Vagina (tissue), 2 donors: ENCODE measurements at regions not wholly inside any gene's neighbourhood (a gene's known extent, or its start where the extent isn't known, plus 50 kb on each side); places are given as distances from the start of the nearest gene placed in this dataset.
A peak's percentile ranks its signal among the peaks of the same experiment; 100 is the strongest.
"Not testable (repeated sequence)": the region's sequence is repeated elsewhere in the genome, so short reads cannot be mapped to it uniquely, and the experiment has no call there.

Experiments used
- DNase-seq, 2 donors: peaks; one replicate each; pipeline ENCODE4 v3.0.0-alpha.2; 2017; ENCODE audit errors: extremely low spot score in 2 of 2
- H3K27ac ChIP-seq: fragments of 200-600 bp; sonication (generic); one replicate; pipeline ENCODE4 v1.5.1; 2019
- H3K27me3 ChIP-seq: fragments of 200-600 bp; sonication (generic); one replicate; pipeline ENCODE4 v1.5.1; 2019
- H3K36me3 ChIP-seq, 2 donors: fragments of 200-600 bp; sonication (generic); one replicate each; pipeline ENCODE4 v1.5.1; 2017 to 2019
- H3K4me1 ChIP-seq: fragments of 200-600 bp; sonication (generic); one replicate; pipeline ENCODE4 v1.5.1; 2019
- H3K4me3 ChIP-seq, 2 donors: fragments of 200-600 bp; sonication (generic); 1 replicate in 1 of 2; 2 replicates in 1 of 2; pipeline ENCODE4 v1.5.1; 2016 to 2019
- H3K9me3 ChIP-seq: fragments of 200-600 bp; sonication (generic); one replicate; pipeline ENCODE4 v1.5.1; 2019
- POLR2A ChIP-seq, 2 donors: fragments of 450-650 bp; IDR thresholded peaks; one replicate each; pipeline ENCODE4 v1.6.1; 2017; ENCODE audit warnings: antibody characterized with exemption in 2 of 2, mild to moderate bottlenecking in 2 of 2, moderate library complexity in 2 of 2
- POLR2AphosphoS5 ChIP-seq, 2 donors: sonication (generic); formaldehyde crosslinking; IDR thresholded peaks; one replicate each; pipeline ENCODE4 v1.9.0; 2017; ENCODE audit warnings: antibody characterized with exemption in 2 of 2, mild to moderate bottlenecking in 2 of 2, low read depth in 1 of 2; ENCODE audit not compliant: insufficient read depth in 1 of 2
- intact Hi-C: fragments of 100-400 bp; cut with DNase I; formaldehyde crosslinking; loops from one replicate; pipeline ENCODE4 v1.15.1; 2023
- TF ChIP-seq, protein P1 (sequence below), 3 experiments: fragments of 450-650 bp in 2 of 3; fragments of 200-600 bp in 1 of 3; sonication (generic) in 1 of 3; IDR thresholded peaks; one replicate each; pipeline ENCODE4 v1.5.1; 2017 to 2019; ENCODE audit warnings: antibody characterized with exemption in 3 of 3, mild to moderate bottlenecking in 2 of 3, moderate library complexity in 2 of 3

DNA sequence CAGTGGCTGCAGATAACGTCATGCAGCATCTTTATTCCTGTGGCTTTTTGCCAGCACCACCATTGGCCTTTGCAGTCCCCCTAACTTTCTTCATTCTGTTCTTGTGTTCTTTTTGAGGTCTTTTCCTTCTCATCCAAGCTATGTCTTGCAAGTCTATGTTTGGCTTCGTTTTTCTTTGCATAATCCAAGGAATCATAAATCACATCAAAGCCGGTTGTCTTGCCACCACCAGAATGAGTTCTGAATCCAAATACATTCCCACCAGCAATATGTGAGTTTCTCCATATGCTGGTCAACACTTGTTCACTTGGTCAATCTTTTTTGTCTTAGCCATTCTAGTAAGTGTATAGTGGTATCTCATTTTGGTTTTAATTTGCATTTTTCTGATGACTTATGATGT lies 70.6 kb upstream of the AK4 start:
- Histone ChIP-seq H3K4me3 (no peak overlapping the region), H3K9me3 (no peaks in the 10 kb centered on the region), H3K27ac (no peak overlapping the region), H3K27me3 (no peaks in the 10 kb centered on the region), H3K4me1 (no peaks in the 10 kb centered on the region), H3K36me3 (no peaks in the 10 kb centered on the region)
- intact Hi-C loops: loop anchor here (10.0 kb wide), 1 partner anchor 607 kb away; no protein-coding TSS in a partner anchor
- DNase-seq: peak in 1 of 2 donors; percentile 34
- TF ChIP-seq POLR2A (IDR thresholded peaks at IDR 0.05): no peak
- TF ChIP-seq, protein P1, sequence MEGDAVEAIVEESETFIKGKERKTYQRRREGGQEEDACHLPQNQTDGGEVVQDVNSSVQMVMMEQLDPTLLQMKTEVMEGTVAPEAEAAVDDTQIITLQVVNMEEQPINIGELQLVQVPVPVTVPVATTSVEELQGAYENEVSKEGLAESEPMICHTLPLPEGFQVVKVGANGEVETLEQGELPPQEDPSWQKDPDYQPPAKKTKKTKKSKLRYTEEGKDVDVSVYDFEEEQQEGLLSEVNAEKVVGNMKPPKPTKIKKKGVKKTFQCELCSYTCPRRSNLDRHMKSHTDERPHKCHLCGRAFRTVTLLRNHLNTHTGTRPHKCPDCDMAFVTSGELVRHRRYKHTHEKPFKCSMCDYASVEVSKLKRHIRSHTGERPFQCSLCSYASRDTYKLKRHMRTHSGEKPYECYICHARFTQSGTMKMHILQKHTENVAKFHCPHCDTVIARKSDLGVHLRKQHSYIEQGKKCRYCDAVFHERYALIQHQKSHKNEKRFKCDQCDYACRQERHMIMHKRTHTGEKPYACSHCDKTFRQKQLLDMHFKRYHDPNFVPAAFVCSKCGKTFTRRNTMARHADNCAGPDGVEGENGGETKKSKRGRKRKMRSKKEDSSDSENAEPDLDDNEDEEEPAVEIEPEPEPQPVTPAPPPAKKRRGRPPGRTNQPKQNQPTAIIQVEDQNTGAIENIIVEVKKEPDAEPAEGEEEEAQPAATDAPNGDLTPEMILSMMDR (IDR thresholded peaks at IDR 0.05): no peak
- no peak for TF ChIP-seq POLR2AphosphoS5 (IDR thresholded peaks at IDR 0.05; ENCODE audit: insufficient read depth in 1 of 2, low read depth in 1 of 2)

DNA sequence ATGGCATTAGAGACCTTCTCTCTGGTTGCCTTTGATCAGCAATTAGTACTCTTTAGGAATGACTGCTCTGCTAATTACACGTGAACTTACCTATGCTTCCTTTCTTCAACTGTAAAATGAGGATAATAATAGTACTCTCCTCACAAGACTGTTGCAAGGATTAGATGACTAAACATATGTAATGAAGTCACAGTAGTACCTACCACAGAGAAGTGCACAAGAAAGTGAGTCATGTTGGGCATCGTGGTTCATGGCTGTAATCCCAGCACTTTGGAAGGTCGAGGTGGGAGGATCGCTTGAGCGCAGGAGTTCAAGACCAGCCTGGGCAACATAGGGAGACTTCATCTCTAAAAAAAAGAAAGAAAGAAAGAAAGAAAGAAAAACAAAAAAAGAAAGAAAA lies 68.1 kb upstream of the AK4 start:
- TF ChIP-seq POLR2AphosphoS5 (IDR thresholded peaks at IDR 0.05; ENCODE audit: insufficient read depth in 1 of 2, low read depth in 1 of 2) (no peak), POLR2A (IDR thresholded peaks at IDR 0.05) (no peak)
- TF ChIP-seq, protein P1 (IDR thresholded peaks at IDR 0.05): no peak
- Histone ChIP-seq H3K27ac (no peak overlapping the region), H3K36me3 (no peaks in the 10 kb centered on the region), H3K4me3 (no peak overlapping the region), H3K4me1 (no peaks in the 10 kb centered on the region), H3K27me3 (no peaks in the 10 kb centered on the region), H3K9me3 (no peaks in the 10 kb centered on the region)
- no peak for DNase-seq
- intact Hi-C loops: loop anchor here (10.0 kb wide), 1 partner anchor 605 kb away; no protein-coding TSS in a partner anchor

GRCh38 chr1:65082346-65083040 lies 65.5 kb upstream of the AK4 start:
- no peaks in the 10 kb centered on the region for H3K4me1 ChIP-seq
- TF ChIP-seq POLR2A (IDR thresholded peaks at IDR 0.05) (no peak), POLR2AphosphoS5 (IDR thresholded peaks at IDR 0.05; ENCODE audit: insufficient read depth in 1 of 2, low read depth in 1 of 2) (no peak)
- TF ChIP-seq, protein P1 (IDR thresholded peaks at IDR 0.05): no peak
- no peaks in the 10 kb centered on the region for H3K9me3 ChIP-seq
- no peaks in the 10 kb centered on the region for H3K27me3 ChIP-seq
- DNase-seq: no peak
- no peak overlapping the region for H3K27ac ChIP-seq
- H3K4me3 ChIP-seq: no peak overlapping the region
- intact Hi-C loops: no loop called here
- H3K36me3 ChIP-seq: no peaks in the 10 kb centered on the region

- H3K4me1 ChIP-seq: no peaks in the 10 kb centered on the region
- no peak for DNase-seq
- no peak overlapping the region for H3K4me3 ChIP-seq
- TF ChIP-seq POLR2AphosphoS5 (IDR thresholded peaks at IDR 0.05; ENCODE audit: insufficient read depth in 1 of 2, low read depth in 1 of 2) (no peak), POLR2A (IDR thresholded peaks at IDR 0.05) (no peak)
- TF ChIP-seq, protein P1 (IDR thresholded peaks at IDR 0.05): no peak
- H3K36me3 ChIP-seq: no peaks in the 10 kb centered on the region
- no peaks in the 10 kb centered on the region for H3K9me3 ChIP-seq
- intact Hi-C loops: no loop called here
- H3K27ac ChIP-seq: no peak overlapping the region
- no peaks in the 10 kb centered on the region for H3K27me3 ChIP-seq
Observed at GRCh38 chr1:65083263-65083896, 64.6 kb upstream of the AK4 start.

- no peak for DNase-seq
- H3K27ac ChIP-seq: no peak overlapping the region
- intact Hi-C loops: no loop called here
Observed at GRCh38 chr1:65084066-65084465, 63.9 kb upstream of the AK4 start.

DNA sequence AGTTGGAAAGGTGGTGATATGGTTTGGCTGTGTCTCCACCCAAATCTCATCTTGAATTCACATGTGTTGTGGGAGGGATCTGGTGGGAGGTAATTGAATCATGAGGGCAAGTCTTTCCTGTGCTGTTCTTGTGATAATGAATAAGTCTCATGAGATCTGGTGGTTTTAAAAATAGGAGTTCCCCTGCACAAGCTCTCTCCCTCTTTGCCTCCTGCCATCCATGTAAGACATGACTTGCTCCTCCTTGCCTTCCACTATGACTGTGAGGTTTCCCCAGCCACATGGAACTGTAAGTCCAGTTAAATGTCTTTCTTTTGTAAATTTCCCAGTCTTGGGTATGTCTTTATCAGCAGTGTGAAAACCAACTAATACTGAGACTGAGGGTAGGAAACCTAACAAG lies 60.5 kb upstream of the AK4 start:
- H3K27ac ChIP-seq, H3K4me1 ChIP-seq, H3K27me3 ChIP-seq, H3K4me3 ChIP-seq, intact Hi-C loops, H3K9me3 ChIP-seq, H3K36me3 ChIP-seq: not testable (repeated sequence)
- peak in 1 of 2 donors; percentile 37 for DNase-seq

More at GRCh38 chr1:65084066-65084465, 63.9 kb upstream of the AK4 start:
- Histone ChIP-seq H3K36me3 (no peaks in the 10 kb centered on the region), H3K4me3 (no peak overlapping the region), H3K4me1 (no peaks in the 10 kb centered on the region), H3K27me3 (no peaks in the 10 kb centered on the region), H3K9me3 (no peaks in the 10 kb centered on the region)
- no peak for TF ChIP-seq POLR2AphosphoS5 (IDR thresholded peaks at IDR 0.05; ENCODE audit: insufficient read depth in 1 of 2, low read depth in 1 of 2)
- TF ChIP-seq POLR2A (IDR thresholded peaks at IDR 0.05): no peak
- TF ChIP-seq, protein P1 (IDR thresholded peaks at IDR 0.05): no peak
